Activated B cell treated with CpG ODN at 0.5 μM for 24 hours (primary cell): ENCODE measurements at regions not wholly inside any gene's neighbourhood (a gene's known extent, or its start where the extent isn't known, plus 50 kb on each side); places are given as distances from the start of the nearest gene placed in this dataset.
"Not testable (repeated sequence)": the region's sequence is repeated elsewhere in the genome, so short reads cannot be mapped to it uniquely, and the experiment has no call there.

ENCODE experiments used
- ATAC-seq: fragments of 200-7000 bp; cut with Tn5 transposase; one replicate; pipeline ENCODE4 v1.10.0; 2021; ENCODE audit warnings: low read depth, mild to moderate bottlenecking, moderate library complexity
- CTCF ChIA-PET: fragments of 350-600 bp; sonication (Branson Sonifier 250); formaldehyde crosslinking; loops from one replicate; lab custom pipeline; 2021; ENCODE audit warnings: antibody characterized with exemption; lab: Charles Lee
- POLR2A ChIA-PET: fragments of 350-600 bp; sonication (Branson Sonifier 250); formaldehyde crosslinking; loops from one replicate; lab custom pipeline; 2021; ENCODE audit warnings: antibody characterized with exemption; lab: Charles Lee
- DNase-seq: peaks from one replicate; pipeline ENCODE4 v3.0.0; 2022
- H3K27ac Mint-ChIP-seq: one replicate; pipeline ENCODE4 v1.8.0; 2020; ENCODE audit warnings: mixed read lengths
- H3K27me3 Mint-ChIP-seq: one replicate; pipeline ENCODE4 v1.8.0; 2021; ENCODE audit warnings: mixed read lengths
- H3K36me3 Mint-ChIP-seq: one replicate; pipeline ENCODE4 v1.8.0; 2021; ENCODE audit warnings: low read depth, mixed read lengths
- H3K4me1 Mint-ChIP-seq: one replicate; pipeline ENCODE4 v1.8.0; 2021; ENCODE audit warnings: mixed read lengths
- H3K4me3 Mint-ChIP-seq: one replicate; pipeline ENCODE4 v1.8.0; 2020; ENCODE audit warnings: mild to moderate bottlenecking, mixed read lengths
- H3K9me3 Mint-ChIP-seq: one replicate; pipeline ENCODE4 v1.8.0; 2020; ENCODE audit warnings: mixed read lengths
- intact Hi-C: fragments of 100-400 bp; cut with micrococcal nuclease; formaldehyde crosslinking; loops from one replicate; pipeline ENCODE4 v1.15.1; 2024
- TF ChIP-seq, protein P1 (sequence below): fragments of 200-600 bp; IDR thresholded peaks from one replicate; pipeline ENCODE4 v1.8.0; 2022; ENCODE audit warnings: antibody characterized with exemption, mild to moderate bottlenecking

DNA sequence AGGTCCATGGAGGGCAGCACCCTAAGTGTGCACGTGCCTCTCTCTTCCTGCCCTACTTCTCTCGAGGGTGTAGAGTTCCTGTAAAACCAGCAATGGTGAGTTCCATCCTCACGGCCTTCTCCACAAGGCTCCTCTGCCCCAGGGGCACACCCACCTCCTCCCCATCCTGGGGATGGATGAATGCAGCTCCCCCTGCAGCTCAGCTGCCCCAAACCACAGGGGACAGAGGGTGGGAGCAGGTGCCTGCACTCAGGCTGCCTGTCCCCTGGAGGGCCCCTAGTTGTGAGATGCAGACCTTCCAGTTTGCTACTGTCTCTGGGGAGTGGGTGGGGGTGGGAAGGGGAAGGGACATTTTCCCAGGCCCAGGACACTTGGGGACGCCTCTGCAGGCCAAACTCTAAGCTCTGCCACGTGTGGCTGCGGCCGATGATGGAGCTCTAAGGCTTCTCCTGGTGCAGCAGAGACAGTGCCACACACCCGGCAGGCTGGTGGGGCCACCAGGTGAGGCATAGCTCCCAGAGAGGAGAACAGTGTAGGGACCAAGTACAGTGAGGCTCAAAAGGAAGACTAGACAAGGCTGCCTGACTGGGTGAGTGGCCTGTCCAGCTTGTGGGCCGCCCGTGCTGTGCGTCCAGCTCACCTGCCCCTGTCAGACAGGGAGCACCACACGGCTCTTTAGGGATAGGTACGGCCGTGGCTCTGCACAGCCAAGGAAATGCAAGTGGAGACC, 540.9 kb downstream of the TBC1D22A start:
- ChIA-PET POLR2A (no interaction called here), CTCF (no interaction called here)
- no peaks in the 10 kb centered on the region for H3K27me3 Mint-ChIP-seq
- intact Hi-C loops: no loop called here
- DNase-seq: no peak
- no peak overlapping the region for H3K4me3 Mint-ChIP-seq
- no peak for ATAC-seq
- no peaks in the 10 kb centered on the region for H3K36me3 Mint-ChIP-seq
- no peaks in the 10 kb centered on the region for H3K4me1 Mint-ChIP-seq
- TF ChIP-seq, protein P1, sequence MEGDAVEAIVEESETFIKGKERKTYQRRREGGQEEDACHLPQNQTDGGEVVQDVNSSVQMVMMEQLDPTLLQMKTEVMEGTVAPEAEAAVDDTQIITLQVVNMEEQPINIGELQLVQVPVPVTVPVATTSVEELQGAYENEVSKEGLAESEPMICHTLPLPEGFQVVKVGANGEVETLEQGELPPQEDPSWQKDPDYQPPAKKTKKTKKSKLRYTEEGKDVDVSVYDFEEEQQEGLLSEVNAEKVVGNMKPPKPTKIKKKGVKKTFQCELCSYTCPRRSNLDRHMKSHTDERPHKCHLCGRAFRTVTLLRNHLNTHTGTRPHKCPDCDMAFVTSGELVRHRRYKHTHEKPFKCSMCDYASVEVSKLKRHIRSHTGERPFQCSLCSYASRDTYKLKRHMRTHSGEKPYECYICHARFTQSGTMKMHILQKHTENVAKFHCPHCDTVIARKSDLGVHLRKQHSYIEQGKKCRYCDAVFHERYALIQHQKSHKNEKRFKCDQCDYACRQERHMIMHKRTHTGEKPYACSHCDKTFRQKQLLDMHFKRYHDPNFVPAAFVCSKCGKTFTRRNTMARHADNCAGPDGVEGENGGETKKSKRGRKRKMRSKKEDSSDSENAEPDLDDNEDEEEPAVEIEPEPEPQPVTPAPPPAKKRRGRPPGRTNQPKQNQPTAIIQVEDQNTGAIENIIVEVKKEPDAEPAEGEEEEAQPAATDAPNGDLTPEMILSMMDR: no peak
- H3K27ac Mint-ChIP-seq: no peak overlapping the region
- no peaks in the 10 kb centered on the region for H3K9me3 Mint-ChIP-seq

GRCh38 chr22:47302587-47302986, 540.1 kb downstream of the TBC1D22A start:
- intact Hi-C loops, CTCF ChIA-PET, H3K9me3 Mint-ChIP-seq, H3K4me3 Mint-ChIP-seq, H3K27ac Mint-ChIP-seq, DNase-seq, H3K4me1 Mint-ChIP-seq, H3K36me3 Mint-ChIP-seq, POLR2A ChIA-PET, H3K27me3 Mint-ChIP-seq, ATAC-seq: not testable (repeated sequence)

GRCh38 chr22:47301820-47302475, 539.5 kb downstream of the TBC1D22A start:
- no peaks in the 10 kb centered on the region for H3K4me1 Mint-ChIP-seq
- POLR2A ChIA-PET: no interaction called here

DNA sequence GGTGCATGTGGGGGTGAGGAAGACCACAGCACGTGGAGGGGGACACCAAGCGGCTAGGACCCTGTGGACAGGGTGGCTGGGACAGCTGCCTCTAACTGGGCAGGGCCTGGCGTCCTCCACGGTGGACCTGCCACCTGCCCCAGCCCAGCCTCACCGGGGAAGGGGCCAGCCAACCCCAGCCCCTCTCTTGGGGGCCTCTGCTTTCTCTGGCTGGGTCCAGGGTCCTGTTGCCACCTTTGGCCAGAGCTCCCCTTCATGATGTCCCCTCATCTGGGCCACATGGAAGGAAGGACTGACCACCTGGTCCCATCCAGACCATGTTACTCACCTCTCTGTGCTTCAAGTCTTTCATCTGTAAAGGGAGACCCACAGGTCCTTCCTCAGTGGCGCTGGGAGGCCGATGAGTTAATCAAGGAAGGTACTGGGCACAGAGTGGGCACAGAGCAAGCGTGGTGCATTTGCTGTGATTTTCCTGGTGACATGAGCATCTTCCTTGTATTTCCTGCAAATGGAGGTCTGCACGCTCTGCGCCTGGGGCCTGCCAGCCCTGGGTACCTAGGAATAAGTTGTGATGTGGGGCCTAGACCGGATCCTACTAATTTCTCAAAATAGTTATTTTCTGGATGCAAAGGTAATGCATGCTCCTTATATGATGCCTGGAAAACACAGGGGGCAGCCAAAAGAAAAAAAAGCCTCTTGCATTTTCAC, 538.4 kb downstream of the TBC1D22A start:
- ChIA-PET POLR2A (no interaction called here), CTCF (no interaction called here)
- intact Hi-C loops: no loop called here
- Mint-ChIP-seq H3K27ac (no peak overlapping the region), H3K4me3 (no peak overlapping the region), H3K27me3 (peaks cover 3% of the 10 kb centered on the region), H3K4me1 (no peaks in the 10 kb centered on the region), H3K36me3 (no peaks in the 10 kb centered on the region), H3K9me3 (no peaks in the 10 kb centered on the region)
- ATAC-seq (no peak), DNase-seq (no peak)
- TF ChIP-seq, protein P1: no peak

More at GRCh38 chr22:47301820-47302475, 539.5 kb downstream of the TBC1D22A start:
- no peaks in the 10 kb centered on the region for H3K27me3 Mint-ChIP-seq
- H3K27ac Mint-ChIP-seq: no peak overlapping the region
- H3K36me3 Mint-ChIP-seq: no peaks in the 10 kb centered on the region
- H3K9me3 Mint-ChIP-seq: no peaks in the 10 kb centered on the region
- intact Hi-C loops: no loop called here
- ATAC-seq (no peak), DNase-seq (no peak)
- CTCF ChIA-PET: no interaction called here
- H3K4me3 Mint-ChIP-seq: no peak overlapping the region
- TF ChIP-seq, protein P1: no peak

- no peaks in the 10 kb centered on the region for H3K4me1 Mint-ChIP-seq
- no peak for DNase-seq
Measured at GRCh38 chr22:47299863-47300697, 537.6 kb downstream of the TBC1D22A start.

More at GRCh38 chr22:47299863-47300697, 537.6 kb downstream of the TBC1D22A start:
- TF ChIP-seq, protein P1: no peak
- H3K36me3 Mint-ChIP-seq: no peaks in the 10 kb centered on the region
- no peak overlapping the region for H3K4me3 Mint-ChIP-seq
- ChIA-PET POLR2A (no interaction called here), CTCF (no interaction called here)
- no peaks in the 10 kb centered on the region for H3K9me3 Mint-ChIP-seq
- no peak overlapping the region for H3K27ac Mint-ChIP-seq
- intact Hi-C loops: no loop called here
- peaks cover 3% of the 10 kb centered on the region for H3K27me3 Mint-ChIP-seq
- ATAC-seq: no peak
